Breast epithelium (tissue), 4 donors: ENCODE measurements at regions not wholly inside any gene's neighbourhood (a gene's known extent, or its start where the extent isn't known, plus 50 kb on each side); places are given as distances from the start of the nearest gene placed in this dataset.
A peak's percentile ranks its signal among the peaks of the same experiment; 100 is the strongest.

Experiments
- DNase-seq, 2 donors: peaks; one replicate each; pipeline ENCODE4 v3.0.0-alpha.2; 2019; ENCODE audit warnings: low spot score in 2 of 2
- H3K27ac ChIP-seq, 2 donors: fragments of 200-600 bp; sonication (generic) in 1 of 2; one replicate each; pipeline ENCODE4 v1.5.1; 2016 to 2019; ENCODE audit warnings: mild to moderate bottlenecking in 1 of 2
- H3K27me3 ChIP-seq, 2 donors: fragments of 200-600 bp; sonication (generic) in 1 of 2; one replicate each; pipeline versions ENCODE4 v1.5.1 to v1.6.0; 2017 to 2019; ENCODE audit warnings: control low read depth in 1 of 2, mild to moderate bottlenecking in 1 of 2
- H3K36me3 ChIP-seq: fragments of 200-600 bp; one replicate; pipeline ENCODE4 v1.5.1; 2019
- H3K4me1 ChIP-seq, 2 donors: fragments of 200-600 bp; sonication (generic); one replicate each; pipeline ENCODE4 v1.5.1; 2016 to 2019; ENCODE audit warnings: control low read depth in 1 of 2
- H3K4me3 ChIP-seq, 3 donors: fragments of 200-600 bp; sonication (generic); 1 replicate in 2 of 3; 2 replicates in 1 of 3; pipeline ENCODE4 v1.5.1; 2016 to 2019; ENCODE audit warnings: mild to moderate bottlenecking in 3 of 3, moderate library complexity in 2 of 3
- H3K9me3 ChIP-seq, 2 donors: fragments of 200-600 bp; sonication (generic) in 1 of 2; one replicate each; pipeline ENCODE4 v1.5.1; 2016 to 2019; ENCODE audit warnings: control low read depth in 1 of 2
- POLR2A ChIP-seq: fragments of 450-650 bp; IDR thresholded peaks from one replicate; pipeline ENCODE4 v1.6.1; 2016; ENCODE audit warnings: antibody characterized with exemption, mild to moderate bottlenecking, moderate library complexity
- POLR2AphosphoS5 ChIP-seq, 3 donors: sonication (generic); formaldehyde crosslinking; IDR thresholded peaks; one replicate each; pipeline ENCODE4 v1.6.1; 2017; ENCODE audit warnings: antibody characterized with exemption in 3 of 3
- intact Hi-C: fragments of 100-400 bp; cut with DNase I; formaldehyde crosslinking; loops from one replicate; pipeline ENCODE4 v1.15.1; 2023; ENCODE audit warnings: low total_unique reads
- TF ChIP-seq, protein P1 (sequence below), 3 donors: fragments of 450-650 bp; IDR thresholded peaks; one replicate each; pipeline ENCODE4 v1.5.1; 2016 to 2017; ENCODE audit warnings: antibody characterized with exemption in 3 of 3, mild to moderate bottlenecking in 3 of 3, moderate library complexity in 3 of 3

DNA sequence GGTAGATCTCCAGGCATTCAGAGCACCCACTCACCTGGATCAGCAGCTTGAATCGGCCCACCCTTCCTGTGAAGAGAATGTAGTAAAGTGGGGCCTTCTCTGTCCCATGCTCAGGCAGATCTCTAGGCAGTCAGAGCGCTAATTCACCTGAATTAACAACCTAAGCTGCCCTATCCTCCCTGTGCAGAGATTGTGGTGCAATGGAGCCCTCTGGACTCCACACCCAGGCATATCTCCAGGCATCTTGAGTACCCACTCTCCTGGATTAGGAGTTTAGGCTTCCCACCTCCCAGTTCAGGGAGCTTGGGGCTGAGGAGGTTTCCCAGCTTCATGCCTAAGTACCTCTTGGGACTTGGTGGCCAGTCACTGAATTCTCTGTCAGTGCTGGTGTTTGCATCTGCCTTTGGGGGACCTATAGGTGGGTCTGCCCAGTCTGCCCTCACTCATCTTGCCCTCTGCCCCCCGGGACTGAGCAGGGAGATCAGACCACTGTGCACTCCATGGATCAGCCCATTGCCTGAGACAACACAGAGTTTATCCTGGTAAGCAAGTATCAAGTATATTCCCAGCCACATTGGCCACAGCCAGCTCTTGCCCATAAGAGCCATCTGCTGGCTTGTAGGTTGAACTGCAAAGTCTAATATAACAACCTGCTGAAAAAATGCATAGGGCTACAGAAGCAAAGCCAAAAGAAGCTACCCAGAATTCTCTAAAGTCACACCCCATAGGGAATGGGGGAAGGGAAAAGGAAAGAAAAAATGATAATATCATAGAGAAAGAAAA lies 372.9 kb downstream of the KLHL13 start:
- Histone ChIP-seq H3K9me3 (peaks cover 0 to 13% of the 10 kb centered on the region in 2 donors), H3K27ac (no peak overlapping the region), H3K4me3 (no peak overlapping the region), H3K27me3 (no peaks in the 10 kb centered on the region), H3K36me3 (no peaks in the 10 kb centered on the region), H3K4me1 (no peaks in the 10 kb centered on the region)
- TF ChIP-seq, protein P1, sequence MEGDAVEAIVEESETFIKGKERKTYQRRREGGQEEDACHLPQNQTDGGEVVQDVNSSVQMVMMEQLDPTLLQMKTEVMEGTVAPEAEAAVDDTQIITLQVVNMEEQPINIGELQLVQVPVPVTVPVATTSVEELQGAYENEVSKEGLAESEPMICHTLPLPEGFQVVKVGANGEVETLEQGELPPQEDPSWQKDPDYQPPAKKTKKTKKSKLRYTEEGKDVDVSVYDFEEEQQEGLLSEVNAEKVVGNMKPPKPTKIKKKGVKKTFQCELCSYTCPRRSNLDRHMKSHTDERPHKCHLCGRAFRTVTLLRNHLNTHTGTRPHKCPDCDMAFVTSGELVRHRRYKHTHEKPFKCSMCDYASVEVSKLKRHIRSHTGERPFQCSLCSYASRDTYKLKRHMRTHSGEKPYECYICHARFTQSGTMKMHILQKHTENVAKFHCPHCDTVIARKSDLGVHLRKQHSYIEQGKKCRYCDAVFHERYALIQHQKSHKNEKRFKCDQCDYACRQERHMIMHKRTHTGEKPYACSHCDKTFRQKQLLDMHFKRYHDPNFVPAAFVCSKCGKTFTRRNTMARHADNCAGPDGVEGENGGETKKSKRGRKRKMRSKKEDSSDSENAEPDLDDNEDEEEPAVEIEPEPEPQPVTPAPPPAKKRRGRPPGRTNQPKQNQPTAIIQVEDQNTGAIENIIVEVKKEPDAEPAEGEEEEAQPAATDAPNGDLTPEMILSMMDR (IDR thresholded peaks at IDR 0.05) = peak in 1 of 3 donors; percentile 17
- no peak for TF ChIP-seq POLR2AphosphoS5 (IDR thresholded peaks at IDR 0.05)
- TF ChIP-seq POLR2A = no peak
- intact Hi-C loops = no loop called here
- DNase-seq = no peak

DNA sequence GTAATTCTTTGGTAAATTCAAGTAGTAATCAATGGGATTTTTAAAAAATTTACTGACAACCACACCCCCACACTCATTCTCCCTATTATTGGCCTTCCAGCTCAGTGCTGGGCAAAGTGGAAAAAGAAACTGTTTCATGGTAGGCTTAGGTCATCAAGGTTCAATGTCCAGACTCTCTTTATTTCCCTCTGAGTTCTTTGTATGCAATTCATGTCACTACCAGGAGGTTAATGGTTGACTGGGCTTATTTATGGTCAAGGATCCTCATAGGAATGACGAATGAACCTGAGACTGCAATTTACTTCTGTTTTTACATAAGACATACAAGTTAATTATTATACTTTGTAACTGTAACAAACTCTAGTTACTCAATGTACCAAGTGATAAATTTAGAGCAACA lies 403.2 kb downstream of the KLHL13 start:
- no peak for DNase-seq
- Histone ChIP-seq H3K9me3 (no peaks in the 10 kb centered on the region), H3K4me1 (no peaks in the 10 kb centered on the region), H3K36me3 (no peaks in the 10 kb centered on the region), H3K27me3 (no peaks in the 10 kb centered on the region), H3K27ac (no peak overlapping the region), H3K4me3 (no peak overlapping the region)
- intact Hi-C loops = no loop called here
- TF ChIP-seq POLR2A = no peak
- no peak for TF ChIP-seq POLR2AphosphoS5 (IDR thresholded peaks at IDR 0.05)
- TF ChIP-seq, protein P1 (IDR thresholded peaks at IDR 0.05) = no peak

DNA sequence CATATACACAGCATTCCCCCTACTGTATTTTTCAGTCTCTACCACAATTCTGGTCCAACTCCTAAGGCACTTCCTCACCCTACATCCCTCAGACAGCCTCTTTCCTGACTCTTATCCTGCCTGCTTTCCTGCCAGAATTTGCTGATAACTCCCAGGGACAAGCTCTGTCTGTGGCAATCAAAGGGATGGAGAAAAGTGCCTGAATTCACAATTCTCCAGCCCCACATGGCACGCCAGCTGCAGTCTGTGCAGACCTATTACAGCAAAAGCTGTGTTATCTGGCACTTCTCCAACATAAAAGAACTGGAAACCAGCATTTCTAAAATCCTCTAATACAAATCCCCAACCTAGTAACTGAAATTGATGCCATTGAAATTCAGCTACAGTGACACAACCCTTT lies 404.8 kb downstream of the KLHL13 start:
- Histone ChIP-seq H3K9me3 (no peaks in the 10 kb centered on the region), H3K4me1 (no peaks in the 10 kb centered on the region), H3K36me3 (no peaks in the 10 kb centered on the region), H3K27me3 (no peaks in the 10 kb centered on the region), H3K4me3 (no peak overlapping the region), H3K27ac (no peak overlapping the region)
- no peak for DNase-seq
- TF ChIP-seq POLR2A (no peak), POLR2AphosphoS5 (IDR thresholded peaks at IDR 0.05) (no peak)
- TF ChIP-seq, protein P1 (IDR thresholded peaks at IDR 0.05) = no peak
- intact Hi-C loops = no loop called here

DNA sequence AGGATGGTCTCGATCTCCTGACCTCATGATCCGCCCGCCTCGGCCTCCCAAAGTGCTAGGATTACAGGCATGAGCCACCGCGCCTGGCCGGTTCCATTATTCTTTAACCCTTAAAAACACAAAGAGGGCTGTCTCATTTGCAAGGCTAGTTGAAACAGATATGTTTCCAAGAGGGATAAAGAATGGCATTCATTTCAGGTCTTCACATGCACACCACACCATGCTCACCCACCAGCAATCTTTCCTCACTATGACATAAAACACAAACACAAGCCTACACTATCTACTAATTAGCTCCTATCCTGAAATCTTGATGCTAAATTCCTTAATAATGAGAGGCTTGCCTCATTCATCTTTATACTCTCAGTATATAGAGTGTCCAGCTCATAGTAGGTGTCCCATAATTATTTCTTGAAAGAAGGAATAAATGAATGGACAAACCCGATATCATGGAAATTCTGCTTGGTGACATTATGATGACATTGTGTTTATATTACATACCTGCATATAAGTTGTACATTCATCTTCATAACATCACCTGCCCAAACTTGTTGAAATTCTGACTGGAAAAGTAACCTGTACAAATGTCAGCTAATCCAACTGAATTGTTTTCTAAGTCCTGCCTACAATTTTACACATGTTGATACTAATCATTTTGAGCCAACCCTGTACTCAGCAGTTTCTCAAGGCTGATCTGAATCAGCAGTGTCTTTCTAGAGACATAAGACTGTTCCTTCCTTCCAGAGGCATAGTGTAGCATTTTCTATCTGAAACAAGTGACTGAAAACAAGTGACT lies 408.5 kb downstream of the KLHL13 start:
- intact Hi-C loops = no loop called here
- no peak for DNase-seq
- Histone ChIP-seq H3K27me3 (no peaks in the 10 kb centered on the region), H3K9me3 (no peaks in the 10 kb centered on the region), H3K36me3 (no peaks in the 10 kb centered on the region), H3K4me1 (no peaks in the 10 kb centered on the region), H3K27ac (no peak overlapping the region), H3K4me3 (no peak overlapping the region)
- TF ChIP-seq POLR2A = no peak

DNA sequence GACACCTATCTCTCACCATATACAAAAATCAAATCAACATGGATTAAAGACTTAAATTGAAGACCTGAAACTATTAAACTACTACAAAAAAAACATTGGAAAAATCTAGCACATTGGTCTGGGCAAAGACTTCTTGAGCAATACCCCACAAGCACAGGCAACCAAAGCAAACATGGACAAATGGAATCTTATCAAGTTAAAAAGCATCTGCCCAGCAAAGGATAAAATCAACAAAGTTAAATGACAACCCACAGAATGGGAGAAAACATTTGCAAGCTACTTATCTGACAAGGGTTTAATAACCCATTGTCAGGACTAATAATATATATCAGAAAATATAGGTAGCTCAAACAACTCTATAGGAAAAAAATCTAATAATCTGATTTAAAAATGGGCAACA lies 415.6 kb downstream of the KLHL13 start:
- Histone ChIP-seq H3K4me1 (no peaks in the 10 kb centered on the region), H3K27me3 (no peaks in the 10 kb centered on the region), H3K36me3 (no peaks in the 10 kb centered on the region), H3K9me3 (peaks cover 0 to 29% of the 10 kb centered on the region in 2 donors), H3K27ac (no peak overlapping the region), H3K4me3 (no peak overlapping the region)
- TF ChIP-seq POLR2A (no peak), POLR2AphosphoS5 (IDR thresholded peaks at IDR 0.05) (no peak)
- TF ChIP-seq, protein P1 (IDR thresholded peaks at IDR 0.05) = no peak
- DNase-seq = no peak
- intact Hi-C loops = no loop called here
